HCT116 (cell line): ENCODE measurements at regions not wholly inside any gene's neighbourhood (a gene's known extent, or its start where the extent isn't known, plus 50 kb on each side); places are given as distances from the start of the nearest gene placed in this dataset.

Source experiments
- ATAC-seq: fragments of 200-7000 bp; cut with Tn5 transposase; 2 replicates; pipeline ENCODE4 v1.9.1; 2020; ENCODE audit warnings: mild to moderate bottlenecking, moderate library complexity
- BruUV-seq: library from RNA; stranded (reverse); fragments of 400-500 nt; replicated peaks from 2 replicates; lab custom pipeline; 2021; lab: Mats Ljungman, UMichigan
- CTCF ChIA-PET: fragments of 300-600 bp; sonication (Branson Sonifier 250); formaldehyde crosslinking; loops from one replicate; lab custom pipeline; 2021; ENCODE audit warnings: antibody characterized with exemption; lab: Charles Lee
- POLR2A ChIA-PET: fragments of 300-600, 350-600 bp; sonication (Branson Sonifier 250); formaldehyde crosslinking; loops from one replicate; lab custom pipeline; 2021; ENCODE audit warnings: antibody characterized with exemption; lab: Charles Lee
- RAD21 ChIA-PET, 2 experiments: fragments of 300-600 bp; sonication (Branson Sonifier 250); formaldehyde crosslinking; loops; one replicate each; lab custom pipeline; 2023; ENCODE audit warnings: low total read pairs in 2 of 2; ENCODE audit not compliant: uncharacterized antibody in 2 of 2, unreplicated experiment in 2 of 2, low non-redundant PET in 1 of 2; lab: Charles Lee
- DNase-seq: peaks from one replicate; pipeline ENCODE4 v3.0.0-alpha.2; 2010; ENCODE audit warnings: low read depth, low spot score
- H2AFZ ChIP-seq: fragments of 200-600 bp; shearing (Covaris generic), sonication (generic); 2 replicates; pipeline ENCODE4 v1.6.1; 2017; ENCODE audit warnings: low read depth, mixed run types, mixed read lengths, antibody characterized with exemption, low read length; ENCODE audit not compliant: poor library complexity, severe bottlenecking
- H3K27ac ChIP-seq: 2 replicates; pipeline ENCODE4 v1.5.1; 2012; ENCODE audit warnings: low read depth, low read length
- H3K27me3 ChIP-seq: fragments of 200-600 bp; sonication (generic); 2 replicates; pipeline ENCODE4 v1.6.1; 2016; ENCODE audit warnings: mixed run types, low read length, mixed read lengths; ENCODE audit not compliant: insufficient read depth
- H3K36me3 ChIP-seq, 2 experiments: fragments of 200-500 bp in 1 of 2; fragments of 200-600 bp in 1 of 2; sonication (Bioruptor generic) in 1 of 2; sonication (generic) in 1 of 2; 2 replicates each; pipeline versions ENCODE4 v1.5.1 to v1.6.1; 2014 to 2016; ENCODE audit warnings: low read length in 2 of 2, inconsistent platforms in 1 of 2, mixed read lengths in 1 of 2, mixed run types in 1 of 2; ENCODE audit not compliant: insufficient read depth in 2 of 2, control insufficient read depth in 1 of 2
- H3K4me1 ChIP-seq, 2 experiments: fragments of 200-600 bp in 1 of 2; sonication (generic) in 1 of 2; 2 replicates each; pipeline versions ENCODE4 v1.5.1 to v1.6.1; 2012 to 2017; ENCODE audit warnings: low read length in 2 of 2, inconsistent platforms in 1 of 2, mild to moderate bottlenecking in 1 of 2, mixed read lengths in 1 of 2, mixed run types in 1 of 2, moderate library complexity in 1 of 2; ENCODE audit not compliant: insufficient read depth in 2 of 2, control insufficient read depth in 1 of 2
- H3K4me2 ChIP-seq: fragments of 200-600 bp; sonication (generic); 2 replicates; pipeline ENCODE4 v1.6.1; 2017; ENCODE audit warnings: mixed run types, low read length, mixed read lengths
- H3K4me3 ChIP-seq, 2 experiments: fragments of 200-600 bp in 1 of 2; sonication (generic) in 1 of 2; replicated peaks in 1 of 2; 2 replicates each; pipeline ENCODE4 v1.5.1; 2011 to 2016; ENCODE audit warnings: low read length in 2 of 2, control low read depth in 1 of 2, low read depth in 1 of 2, mild to moderate bottlenecking in 1 of 2, mixed read lengths in 1 of 2, mixed run types in 1 of 2
- H3K79me2 ChIP-seq: fragments of 200-600 bp; sonication (generic); 2 replicates; pipeline ENCODE4 v1.6.1; 2017; ENCODE audit warnings: mild to moderate bottlenecking, mixed run types, low read length, moderate library complexity, mixed read lengths; ENCODE audit not compliant: insufficient read depth
- H3K9ac ChIP-seq: fragments of 200-600 bp; sonication (generic); 2 replicates; pipeline ENCODE4 v1.6.1; 2016; ENCODE audit warnings: low read length, mixed read lengths
- H3K9me2 ChIP-seq: fragments of 200-600 bp; sonication (generic), shearing (Covaris generic); 2 replicates; pipeline ENCODE4 v1.6.1; 2017; ENCODE audit warnings: mixed run types, mild to moderate bottlenecking, moderate library complexity; ENCODE audit not compliant: insufficient read depth
- H3K9me3 ChIP-seq, 2 experiments: fragments of 200-500 bp in 1 of 2; fragments of 200-600 bp in 1 of 2; sonication (Bioruptor generic) in 1 of 2; sonication (generic) in 1 of 2; 2 replicates each; pipeline ENCODE4 v1.6.1; 2014 to 2017; ENCODE audit warnings: low read length in 2 of 2, mixed read lengths in 2 of 2, inconsistent platforms in 1 of 2, low read depth in 1 of 2, mild to moderate bottlenecking in 1 of 2, mixed run types in 1 of 2, moderate library complexity in 1 of 2; ENCODE audit not compliant: control insufficient read depth in 1 of 2, insufficient read depth in 1 of 2
- H4K20me1 ChIP-seq: fragments of 200-600 bp; sonication (generic), shearing (Covaris generic); 2 replicates; pipeline ENCODE4 v1.6.1; 2017; ENCODE audit warnings: mixed run types, mild to moderate bottlenecking, moderate library complexity; ENCODE audit not compliant: insufficient read depth
- ATF3 ChIP-seq: IDR thresholded peaks from 2 replicates; pipeline ENCODE4 v1.6.1; 2012
- CEBPB ChIP-seq: IDR thresholded peaks from 2 replicates; pipeline ENCODE4 v1.6.1; 2012; ENCODE audit warnings: low read depth
- CTCF ChIP-seq, 3 experiments: fragments of 200-600 bp in 1 of 3; sonication (generic) in 1 of 3; IDR thresholded peaks in 2 of 3; conservative IDR thresholded peaks in 1 of 3; 2 replicates each; pipeline ENCODE4 v1.5.1; 2012 to 2017; ENCODE audit warnings: low read depth in 2 of 3, low read length in 2 of 3, antibody characterized with exemption in 1 of 3, borderline replicate concordance in 1 of 3, control low read depth in 1 of 3, mild to moderate bottlenecking in 1 of 3, mixed read lengths in 1 of 3, mixed run types in 1 of 3, moderate library complexity in 1 of 3; ENCODE audit not compliant: insufficient read depth in 1 of 3
- EGR1 ChIP-seq: IDR thresholded peaks from 2 replicates; pipeline ENCODE4 v1.6.1; 2012; ENCODE audit warnings: low read depth
- ELF1 ChIP-seq: IDR thresholded peaks from 2 replicates; pipeline ENCODE4 v1.6.1; 2012; ENCODE audit warnings: low read depth, borderline replicate concordance
- EZH2 ChIP-seq: fragments of 200-600 bp; sonication (generic); IDR thresholded peaks from 2 replicates; pipeline ENCODE4 v1.6.1; 2017; ENCODE audit warnings: antibody characterized with exemption, mixed run types
- EZH2phosphoT487 ChIP-seq: fragments of 200-600 bp; IDR thresholded peaks from 2 replicates; pipeline ENCODE4 v1.6.1; 2018; ENCODE audit warnings: antibody characterized with exemption, borderline replicate concordance
- FOSL1 ChIP-seq: IDR thresholded peaks from 2 replicates; pipeline ENCODE4 v1.6.1; 2012; ENCODE audit warnings: low read depth
- MAX ChIP-seq: IDR thresholded peaks from 2 replicates; pipeline ENCODE4 v1.6.1; 2012
- POLR2A ChIP-seq: IDR thresholded peaks from 2 replicates; pipeline ENCODE4 v1.7.0; 2011; ENCODE audit warnings: borderline replicate concordance; ENCODE audit not compliant: insufficient read depth, insufficient read length; ENCODE audit errors: extremely low read depth
- POLR2AphosphoS5 ChIP-seq: IDR thresholded peaks from 2 replicates; pipeline ENCODE4 v1.6.1; 2011; ENCODE audit warnings: mild to moderate bottlenecking, low read depth, low read length, moderate library complexity
- RAD21 ChIP-seq: IDR thresholded peaks from 2 replicates; pipeline ENCODE4 v1.6.1; 2012; ENCODE audit warnings: low read depth, mild to moderate bottlenecking
- REST ChIP-seq: IDR thresholded peaks from 2 replicates; pipeline ENCODE4 v1.6.1; 2012; ENCODE audit warnings: low read depth
- SIN3A ChIP-seq: IDR thresholded peaks from 2 replicates; pipeline ENCODE4 v1.6.1; 2012; ENCODE audit warnings: low read depth
- SRF ChIP-seq: IDR thresholded peaks from 2 replicates; pipeline ENCODE4 v1.6.1; 2012; ENCODE audit warnings: low read depth
- TCF7L2 ChIP-seq: IDR thresholded peaks from 2 replicates; pipeline ENCODE4 v1.7.0; 2011; ENCODE audit warnings: borderline replicate concordance, inconsistent platforms; ENCODE audit not compliant: insufficient read depth, insufficient read length; ENCODE audit errors: extremely low read depth
- YY1 ChIP-seq: IDR thresholded peaks from 2 replicates; pipeline ENCODE4 v1.6.1; 2011; ENCODE audit warnings: low read length, low read depth, moderate library complexity, mild to moderate bottlenecking; ENCODE audit not compliant: insufficient replicate concordance; ENCODE audit errors: extremely low read depth
- ZFX ChIP-seq: fragments of 450-650 bp; IDR thresholded peaks from 2 replicates; pipeline ENCODE4 v1.6.1; 2017
- ZNF274 ChIP-seq: fragments of 200-500 bp; sonication (Bioruptor generic); IDR thresholded peaks from 2 replicates; pipeline ENCODE4 v1.6.1; 2014; ENCODE audit warnings: mild to moderate bottlenecking, low read depth, low read length, inconsistent platforms
- intact Hi-C: fragments of 100-400 bp; cut with micrococcal nuclease; formaldehyde crosslinking; loops from 2 replicates; pipeline ENCODE4 v1.10.0; 2022
- TF ChIP-seq, protein P1 (sequence below): IDR thresholded peaks from 2 replicates; pipeline ENCODE4 v1.6.1; 2011; ENCODE audit warnings: mild to moderate bottlenecking, low read length, moderate library complexity; ENCODE audit not compliant: insufficient replicate concordance; ENCODE audit errors: extremely low read depth

GRCh38 chr12:92045852-92046251 lies 99.8 kb downstream of the BTG1 start:
- H3K4me3 ChIP-seq: no peak overlapping the region
- H3K27me3 ChIP-seq: no peaks in the 10 kb centered on the region
- H2AFZ ChIP-seq: no peak overlapping the region
- no TSS peak for BruUV-seq
- no peak for DNase-seq
- no peak overlapping the region for H3K4me2 ChIP-seq
- ChIA-PET RAD21 (no interaction called here), CTCF (no interaction called here), POLR2A (no interaction called here)
- intact Hi-C loops: no loop called here
- no peaks in the 10 kb centered on the region for H3K36me3 ChIP-seq
- H3K79me2 ChIP-seq: no peaks in the 10 kb centered on the region
- no peak for TF ChIP-seq ZNF274
- TF ChIP-seq MAX: no peak
- no peak for TF ChIP-seq ELF1
- no peak for TF ChIP-seq ATF3
- TF ChIP-seq EZH2: no peak
- TF ChIP-seq SRF: no peak
- no peak for TF ChIP-seq FOSL1
- TF ChIP-seq POLR2A: no peak
- no peak for TF ChIP-seq EZH2phosphoT487
- no peak for TF ChIP-seq SIN3A
- TF ChIP-seq REST: no peak
- TF ChIP-seq RAD21: no peak
- TF ChIP-seq ZFX: no peak
- no peak for TF ChIP-seq YY1
- no peak for TF ChIP-seq TCF7L2
- no peak for TF ChIP-seq POLR2AphosphoS5
- TF ChIP-seq CTCF (IDR thresholded peaks at IDR 0.05 in 2 of 3, conservative IDR thresholded peaks at IDR 0.05 in 1 of 3; ENCODE audit: borderline replicate concordance in 1 of 3, insufficient read depth in 1 of 3, low read depth in 2 of 3, low read length in 2 of 3): no peak
- TF ChIP-seq, protein P1, sequence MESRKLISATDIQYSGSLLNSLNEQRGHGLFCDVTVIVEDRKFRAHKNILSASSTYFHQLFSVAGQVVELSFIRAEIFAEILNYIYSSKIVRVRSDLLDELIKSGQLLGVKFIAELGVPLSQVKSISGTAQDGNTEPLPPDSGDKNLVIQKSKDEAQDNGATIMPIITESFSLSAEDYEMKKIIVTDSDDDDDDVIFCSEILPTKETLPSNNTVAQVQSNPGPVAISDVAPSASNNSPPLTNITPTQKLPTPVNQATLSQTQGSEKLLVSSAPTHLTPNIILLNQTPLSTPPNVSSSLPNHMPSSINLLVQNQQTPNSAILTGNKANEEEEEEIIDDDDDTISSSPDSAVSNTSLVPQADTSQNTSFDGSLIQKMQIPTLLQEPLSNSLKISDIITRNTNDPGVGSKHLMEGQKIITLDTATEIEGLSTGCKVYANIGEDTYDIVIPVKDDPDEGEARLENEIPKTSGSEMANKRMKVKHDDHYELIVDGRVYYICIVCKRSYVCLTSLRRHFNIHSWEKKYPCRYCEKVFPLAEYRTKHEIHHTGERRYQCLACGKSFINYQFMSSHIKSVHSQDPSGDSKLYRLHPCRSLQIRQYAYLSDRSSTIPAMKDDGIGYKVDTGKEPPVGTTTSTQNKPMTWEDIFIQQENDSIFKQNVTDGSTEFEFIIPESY: no peak
- TF ChIP-seq EGR1: no peak
- TF ChIP-seq CEBPB: no peak
- TF ChIP-seq, all 23 proteins: peak for 0
- H3K4me1 ChIP-seq: no peaks in the 10 kb centered on the region
- no peaks in the 10 kb centered on the region for H3K9me2 ChIP-seq
- no peak for ATAC-seq
- no peak overlapping the region for H3K27ac ChIP-seq
- no peaks in the 10 kb centered on the region for H4K20me1 ChIP-seq
- no peak overlapping the region for H3K9ac ChIP-seq
- H3K9me3 ChIP-seq: no peaks in the 10 kb centered on the region
